OCI-LY1 (cell line): ENCODE measurements at regions not wholly inside any gene's neighbourhood (a gene's known extent, or its start where the extent isn't known, plus 50 kb on each side); places are given as distances from the start of the nearest gene placed in this dataset.

Experiments
- EZH2 ChIP-seq: fragments of 200-600 bp; sonication (generic), shearing (Covaris generic); IDR thresholded peaks from 2 replicates; pipeline ENCODE4 v1.8.0; 2017; ENCODE audit warnings: borderline replicate concordance, mixed run types, mild to moderate bottlenecking, antibody characterized with exemption, low read length, moderate library complexity, mixed read lengths
- TF ChIP-seq, protein P1 (sequence below): fragments of 200-600 bp; sonication (generic), shearing (Covaris generic); IDR thresholded peaks from 2 replicates; pipeline ENCODE4 v1.5.1; 2017; ENCODE audit warnings: mild to moderate bottlenecking, antibody characterized with exemption, low read length, moderate library complexity, mixed read lengths

DNA sequence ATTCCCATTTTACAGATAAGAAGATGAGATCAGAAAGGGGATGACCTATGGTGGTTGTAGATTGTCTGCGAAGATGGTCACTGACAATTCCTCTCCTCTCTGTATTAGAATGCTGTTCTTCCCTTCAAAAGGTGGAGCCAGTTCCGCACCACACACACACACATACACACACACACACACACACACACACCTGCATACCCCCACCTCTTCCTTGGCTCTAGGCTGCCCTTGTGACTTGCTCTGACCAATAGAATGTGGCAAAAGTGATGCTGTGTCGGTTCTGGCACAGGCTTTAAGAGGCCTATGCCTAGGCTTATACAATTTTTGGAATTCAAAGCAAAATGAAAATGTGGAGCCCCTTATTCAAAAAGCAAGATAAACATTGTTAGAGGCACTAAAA lies 88.0 kb downstream of the ZFP36L2 start:
- TF ChIP-seq, protein P1, sequence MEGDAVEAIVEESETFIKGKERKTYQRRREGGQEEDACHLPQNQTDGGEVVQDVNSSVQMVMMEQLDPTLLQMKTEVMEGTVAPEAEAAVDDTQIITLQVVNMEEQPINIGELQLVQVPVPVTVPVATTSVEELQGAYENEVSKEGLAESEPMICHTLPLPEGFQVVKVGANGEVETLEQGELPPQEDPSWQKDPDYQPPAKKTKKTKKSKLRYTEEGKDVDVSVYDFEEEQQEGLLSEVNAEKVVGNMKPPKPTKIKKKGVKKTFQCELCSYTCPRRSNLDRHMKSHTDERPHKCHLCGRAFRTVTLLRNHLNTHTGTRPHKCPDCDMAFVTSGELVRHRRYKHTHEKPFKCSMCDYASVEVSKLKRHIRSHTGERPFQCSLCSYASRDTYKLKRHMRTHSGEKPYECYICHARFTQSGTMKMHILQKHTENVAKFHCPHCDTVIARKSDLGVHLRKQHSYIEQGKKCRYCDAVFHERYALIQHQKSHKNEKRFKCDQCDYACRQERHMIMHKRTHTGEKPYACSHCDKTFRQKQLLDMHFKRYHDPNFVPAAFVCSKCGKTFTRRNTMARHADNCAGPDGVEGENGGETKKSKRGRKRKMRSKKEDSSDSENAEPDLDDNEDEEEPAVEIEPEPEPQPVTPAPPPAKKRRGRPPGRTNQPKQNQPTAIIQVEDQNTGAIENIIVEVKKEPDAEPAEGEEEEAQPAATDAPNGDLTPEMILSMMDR = no peak
- no peak for TF ChIP-seq EZH2
